LNCAP (cell line): ENCODE measurements at regions not wholly inside any gene's neighbourhood (a gene's known extent, or its start where the extent isn't known, plus 50 kb on each side); places are given as distances from the start of the nearest gene placed in this dataset.

ENCODE experiments used
- CTCF ChIP-seq: fragments of 450-650 bp; IDR thresholded peaks from 2 replicates; pipeline ENCODE4 v1.5.1; 2017; ENCODE audit warnings: mild to moderate bottlenecking

- no peak for TF ChIP-seq CTCF
These were observed 271.2 kb upstream of the RPL38 start for GRCh38 chr17:73932216-73932749.

- no peak for TF ChIP-seq CTCF
These were observed 270.2 kb upstream of the RPL38 start for GRCh38 chr17:73933164-73933766.

GRCh38 chr17:73933871-73934270 lies 269.6 kb upstream of the RPL38 start:
- TF ChIP-seq CTCF = no peak

- TF ChIP-seq CTCF = no peak
These were observed 268.8 kb upstream of the RPL38 start for GRCh38 chr17:73934696-73935095.

- no peak for TF ChIP-seq CTCF
These were observed 266.4 kb upstream of the RPL38 start for GRCh38 chr17:73936908-73937627.

GRCh38 chr17:73938706-73939105 lies 264.8 kb upstream of the RPL38 start:
- no peak for TF ChIP-seq CTCF

- no peak for TF ChIP-seq CTCF
These were observed 263.7 kb upstream of the RPL38 start for GRCh38 chr17:73939806-73940205.
